Body of pancreas (tissue), 4 donors: ENCODE measurements at regions not wholly inside any gene's neighbourhood (a gene's known extent, or its start where the extent isn't known, plus 50 kb on each side); places are given as distances from the start of the nearest gene placed in this dataset.

Source experiments
- POLR2A ChIP-seq, 3 donors: fragments of 450-650 bp; IDR thresholded peaks; one replicate each; pipeline ENCODE4 v1.6.1; 2016; ENCODE audit warnings: antibody characterized with exemption in 3 of 3, mild to moderate bottlenecking in 2 of 3
- TF ChIP-seq, protein P1 (sequence below), 7 experiments: fragments of 450-650 bp in 4 of 7; fragments of 200-600 bp in 3 of 7; sonication (generic) in 3 of 7; IDR thresholded peaks; one replicate each; pipeline ENCODE4 v1.5.1; 2016 to 2019; ENCODE audit warnings: antibody characterized with exemption in 7 of 7

- TF ChIP-seq, protein P1, sequence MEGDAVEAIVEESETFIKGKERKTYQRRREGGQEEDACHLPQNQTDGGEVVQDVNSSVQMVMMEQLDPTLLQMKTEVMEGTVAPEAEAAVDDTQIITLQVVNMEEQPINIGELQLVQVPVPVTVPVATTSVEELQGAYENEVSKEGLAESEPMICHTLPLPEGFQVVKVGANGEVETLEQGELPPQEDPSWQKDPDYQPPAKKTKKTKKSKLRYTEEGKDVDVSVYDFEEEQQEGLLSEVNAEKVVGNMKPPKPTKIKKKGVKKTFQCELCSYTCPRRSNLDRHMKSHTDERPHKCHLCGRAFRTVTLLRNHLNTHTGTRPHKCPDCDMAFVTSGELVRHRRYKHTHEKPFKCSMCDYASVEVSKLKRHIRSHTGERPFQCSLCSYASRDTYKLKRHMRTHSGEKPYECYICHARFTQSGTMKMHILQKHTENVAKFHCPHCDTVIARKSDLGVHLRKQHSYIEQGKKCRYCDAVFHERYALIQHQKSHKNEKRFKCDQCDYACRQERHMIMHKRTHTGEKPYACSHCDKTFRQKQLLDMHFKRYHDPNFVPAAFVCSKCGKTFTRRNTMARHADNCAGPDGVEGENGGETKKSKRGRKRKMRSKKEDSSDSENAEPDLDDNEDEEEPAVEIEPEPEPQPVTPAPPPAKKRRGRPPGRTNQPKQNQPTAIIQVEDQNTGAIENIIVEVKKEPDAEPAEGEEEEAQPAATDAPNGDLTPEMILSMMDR (IDR thresholded peaks at IDR 0.05): no peak
- TF ChIP-seq POLR2A (IDR thresholded peaks at IDR 0.05): no peak
These were observed 148.9 kb downstream of the RMI1 start for GRCh38 chr9:84129529-84129928.
